ENCODE measurements at regions not wholly inside any gene's neighbourhood (a gene's known extent, or its start where the extent isn't known, plus 50 kb on each side); places are given as distances from the start of the nearest gene placed in this dataset.

- no peak for DNase-seq (ENCODE audit: low read depth)
- TF ChIP-seq, protein P1, sequence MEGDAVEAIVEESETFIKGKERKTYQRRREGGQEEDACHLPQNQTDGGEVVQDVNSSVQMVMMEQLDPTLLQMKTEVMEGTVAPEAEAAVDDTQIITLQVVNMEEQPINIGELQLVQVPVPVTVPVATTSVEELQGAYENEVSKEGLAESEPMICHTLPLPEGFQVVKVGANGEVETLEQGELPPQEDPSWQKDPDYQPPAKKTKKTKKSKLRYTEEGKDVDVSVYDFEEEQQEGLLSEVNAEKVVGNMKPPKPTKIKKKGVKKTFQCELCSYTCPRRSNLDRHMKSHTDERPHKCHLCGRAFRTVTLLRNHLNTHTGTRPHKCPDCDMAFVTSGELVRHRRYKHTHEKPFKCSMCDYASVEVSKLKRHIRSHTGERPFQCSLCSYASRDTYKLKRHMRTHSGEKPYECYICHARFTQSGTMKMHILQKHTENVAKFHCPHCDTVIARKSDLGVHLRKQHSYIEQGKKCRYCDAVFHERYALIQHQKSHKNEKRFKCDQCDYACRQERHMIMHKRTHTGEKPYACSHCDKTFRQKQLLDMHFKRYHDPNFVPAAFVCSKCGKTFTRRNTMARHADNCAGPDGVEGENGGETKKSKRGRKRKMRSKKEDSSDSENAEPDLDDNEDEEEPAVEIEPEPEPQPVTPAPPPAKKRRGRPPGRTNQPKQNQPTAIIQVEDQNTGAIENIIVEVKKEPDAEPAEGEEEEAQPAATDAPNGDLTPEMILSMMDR (IDR thresholded peaks at IDR 0.05; ENCODE audit: low read length, missing control alignments), result no peak
- no peak overlapping the region for H3K4me3 ChIP-seq (replicated peaks; ENCODE audit: low read depth, low read length)
These were observed 486.8 kb downstream of the PDCD6IP start for GRCh38 chr3:34284959-34285826.

GRCh38 chr3:34285827-34286188, 487.4 kb downstream of the PDCD6IP start:
- TF ChIP-seq, protein P1 (IDR thresholded peaks at IDR 0.05; ENCODE audit: low read length, missing control alignments), result no peak
- H3K4me3 ChIP-seq (replicated peaks; ENCODE audit: low read depth, low read length), result no peak overlapping the region
- DNase-seq (ENCODE audit: low read depth), result no peak

- no peak for DNase-seq (ENCODE audit: low read depth)
- TF ChIP-seq, protein P1 (IDR thresholded peaks at IDR 0.05; ENCODE audit: low read length, missing control alignments), result no peak
- no peak overlapping the region for H3K4me3 ChIP-seq (replicated peaks; ENCODE audit: low read depth, low read length)
These were observed 494.3 kb downstream of the PDCD6IP start for GRCh38 chr3:34292605-34293300.

GRCh38 chr3:34294240-34294639, 495.8 kb downstream of the PDCD6IP start:
- no peak for DNase-seq (ENCODE audit: low read depth)
- no peak overlapping the region for H3K4me3 ChIP-seq (replicated peaks; ENCODE audit: low read depth, low read length)
- TF ChIP-seq, protein P1 (IDR thresholded peaks at IDR 0.05; ENCODE audit: low read length, missing control alignments), result no peak

- no peak for DNase-seq (ENCODE audit: low read depth)
- H3K4me3 ChIP-seq (replicated peaks; ENCODE audit: low read depth, low read length), result no peak overlapping the region
- TF ChIP-seq, protein P1 (IDR thresholded peaks at IDR 0.05; ENCODE audit: low read length, missing control alignments), result no peak
These were observed 498.4 kb downstream of the PDCD6IP start for GRCh38 chr3:34296796-34297195.

DNA sequence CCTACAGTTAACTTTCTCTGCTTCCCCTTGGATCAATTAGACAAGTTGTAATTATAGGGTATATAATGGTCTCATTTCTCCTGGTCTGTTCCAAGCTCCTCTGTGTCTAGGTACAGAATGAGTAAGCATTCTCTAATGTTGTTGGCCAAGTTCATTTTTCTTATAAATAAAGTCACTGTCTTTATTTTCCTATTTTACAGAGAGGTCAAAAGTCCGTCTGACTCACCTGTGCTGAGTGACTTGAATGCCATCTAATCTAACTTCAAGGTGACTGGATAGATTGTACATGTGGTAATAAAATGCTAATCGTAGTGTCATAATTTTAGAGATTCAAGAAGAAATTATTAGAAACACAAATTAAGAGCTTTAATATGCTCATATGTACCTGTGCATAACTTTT, 500.2 kb downstream of the PDCD6IP start:
- TF ChIP-seq, protein P1 (IDR thresholded peaks at IDR 0.05; ENCODE audit: low read length, missing control alignments), result no peak
- H3K4me3 ChIP-seq (replicated peaks; ENCODE audit: low read depth, low read length), result no peak overlapping the region
- no peak for DNase-seq (ENCODE audit: low read depth)

Data from fibroblast of pulmonary artery (primary cell).